NB4 (cell line): ENCODE measurements at regions not wholly inside any gene's neighbourhood (a gene's known extent, or its start where the extent isn't known, plus 50 kb on each side); places are given as distances from the start of the nearest gene placed in this dataset.

Experiments
- CTCF ChIP-seq: IDR thresholded peaks from one replicate; pipeline ENCODE4 v1.5.1; 2012; ENCODE audit warnings: low read depth, low read length
- MAX ChIP-seq: IDR thresholded peaks from 2 replicates; pipeline ENCODE4 v1.6.1; 2011; ENCODE audit warnings: low read depth, low read length
- POLR2A ChIP-seq: IDR thresholded peaks from 2 replicates; pipeline ENCODE4 v1.6.1; 2011; ENCODE audit warnings: mild to moderate bottlenecking; ENCODE audit not compliant: insufficient read length; ENCODE audit errors: extremely low read depth

DNA sequence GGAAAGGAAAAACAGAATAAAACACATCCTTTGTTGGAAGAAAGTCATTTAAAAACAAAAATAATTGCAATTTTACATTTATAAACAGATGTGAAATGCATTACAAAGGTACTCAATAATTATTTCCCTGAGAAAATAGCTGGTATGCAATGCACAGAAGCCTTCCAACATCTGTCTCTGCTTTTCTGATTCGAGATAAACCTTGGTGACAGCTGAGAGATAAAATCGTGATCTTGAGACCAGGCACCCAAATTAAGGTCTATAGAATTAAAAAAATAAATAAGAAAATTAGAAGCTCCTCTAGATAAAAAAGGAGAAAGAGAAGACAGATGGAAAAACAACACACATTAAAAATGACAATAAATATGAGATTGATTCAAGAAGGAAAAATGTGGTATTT, 544.0 kb downstream of the SPRY1 start:
- TF ChIP-seq CTCF (no peak), POLR2A (no peak), MAX (no peak)
